ENCODE measurements at regions not wholly inside any gene's neighbourhood (a gene's known extent, or its start where the extent isn't known, plus 50 kb on each side); places are given as distances from the start of the nearest gene placed in this dataset.
A peak's percentile ranks its signal among the peaks of the same experiment; 100 is the strongest.

DNA sequence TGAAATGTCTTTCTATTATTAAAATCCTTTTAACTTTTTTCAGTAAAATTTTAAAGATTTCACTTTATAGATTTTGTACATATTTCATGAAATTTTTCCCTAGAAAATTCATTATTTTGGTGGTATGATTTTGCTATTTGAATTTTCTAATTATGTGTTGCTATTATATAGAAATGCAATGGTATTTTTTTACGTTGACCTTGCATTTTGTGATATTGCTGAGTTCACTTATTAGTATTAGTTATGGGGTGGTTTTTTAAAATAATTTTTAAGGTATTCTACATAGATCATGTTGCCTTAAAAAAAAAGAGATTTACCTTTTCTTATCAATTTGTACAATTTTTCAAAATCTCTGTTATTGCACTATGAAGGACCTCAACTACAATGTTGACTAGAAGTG, 458.3 kb downstream of the TLE1 start:
- no peaks in the 10 kb centered on the region for H3K4me1 Mint-ChIP-seq (ENCODE audit: insufficient read depth, unreplicated experiment)
- BruUV-seq (replicated peaks): no TSS peak
- intact Hi-C loops (cut with micrococcal nuclease): no loop called here
- ChIA-PET CTCF (no interaction called here), POLR2A (no interaction called here)
- DNase-seq (ENCODE audit: unreplicated experiment): no peak
- no peaks in the 10 kb centered on the region for H3K9me3 Mint-ChIP-seq (ENCODE audit: unreplicated experiment)
- no peaks in the 10 kb centered on the region for H3K36me3 Mint-ChIP-seq (ENCODE audit: insufficient read depth, unreplicated experiment)
- H3K4me3 Mint-ChIP-seq (ENCODE audit: unreplicated experiment): no peak overlapping the region
- no peaks in the 10 kb centered on the region for H3K27me3 Mint-ChIP-seq (ENCODE audit: insufficient read depth, unreplicated experiment)
- no peak overlapping the region for H3K27ac Mint-ChIP-seq (ENCODE audit: low read depth, unreplicated experiment)
- TF ChIP-seq, protein P1, sequence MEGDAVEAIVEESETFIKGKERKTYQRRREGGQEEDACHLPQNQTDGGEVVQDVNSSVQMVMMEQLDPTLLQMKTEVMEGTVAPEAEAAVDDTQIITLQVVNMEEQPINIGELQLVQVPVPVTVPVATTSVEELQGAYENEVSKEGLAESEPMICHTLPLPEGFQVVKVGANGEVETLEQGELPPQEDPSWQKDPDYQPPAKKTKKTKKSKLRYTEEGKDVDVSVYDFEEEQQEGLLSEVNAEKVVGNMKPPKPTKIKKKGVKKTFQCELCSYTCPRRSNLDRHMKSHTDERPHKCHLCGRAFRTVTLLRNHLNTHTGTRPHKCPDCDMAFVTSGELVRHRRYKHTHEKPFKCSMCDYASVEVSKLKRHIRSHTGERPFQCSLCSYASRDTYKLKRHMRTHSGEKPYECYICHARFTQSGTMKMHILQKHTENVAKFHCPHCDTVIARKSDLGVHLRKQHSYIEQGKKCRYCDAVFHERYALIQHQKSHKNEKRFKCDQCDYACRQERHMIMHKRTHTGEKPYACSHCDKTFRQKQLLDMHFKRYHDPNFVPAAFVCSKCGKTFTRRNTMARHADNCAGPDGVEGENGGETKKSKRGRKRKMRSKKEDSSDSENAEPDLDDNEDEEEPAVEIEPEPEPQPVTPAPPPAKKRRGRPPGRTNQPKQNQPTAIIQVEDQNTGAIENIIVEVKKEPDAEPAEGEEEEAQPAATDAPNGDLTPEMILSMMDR (IDR thresholded peaks at IDR 0.05; ENCODE audit: unreplicated experiment): no peak

- POLR2A ChIA-PET: interaction anchor here (0.9 to 1.1 kb wide), 2 partner anchors 11 to 112 kb away, joined by 4 read pairs; no protein-coding TSS in a partner anchor
- H3K9me3 Mint-ChIP-seq (ENCODE audit: unreplicated experiment): no peaks in the 10 kb centered on the region
- CTCF ChIA-PET: no interaction called here
- TF ChIP-seq, protein P1 (IDR thresholded peaks at IDR 0.05; ENCODE audit: unreplicated experiment): no peak
- no peak overlapping the region for H3K27ac Mint-ChIP-seq (ENCODE audit: low read depth, unreplicated experiment)
- no TSS peak for BruUV-seq (replicated peaks)
- H3K4me3 Mint-ChIP-seq (ENCODE audit: unreplicated experiment): no peak overlapping the region
- DNase-seq (ENCODE audit: unreplicated experiment): no peak
- H3K27me3 Mint-ChIP-seq (ENCODE audit: insufficient read depth, unreplicated experiment): no peaks in the 10 kb centered on the region
- peaks cover 7% of the 10 kb centered on the region for H3K4me1 Mint-ChIP-seq (ENCODE audit: insufficient read depth, unreplicated experiment)
- no peaks in the 10 kb centered on the region for H3K36me3 Mint-ChIP-seq (ENCODE audit: insufficient read depth, unreplicated experiment)
- intact Hi-C loops (cut with micrococcal nuclease): no loop called here
Measured at GRCh38 chr9:81227507-81228245, 461.7 kb downstream of the TLE1 start.

DNA sequence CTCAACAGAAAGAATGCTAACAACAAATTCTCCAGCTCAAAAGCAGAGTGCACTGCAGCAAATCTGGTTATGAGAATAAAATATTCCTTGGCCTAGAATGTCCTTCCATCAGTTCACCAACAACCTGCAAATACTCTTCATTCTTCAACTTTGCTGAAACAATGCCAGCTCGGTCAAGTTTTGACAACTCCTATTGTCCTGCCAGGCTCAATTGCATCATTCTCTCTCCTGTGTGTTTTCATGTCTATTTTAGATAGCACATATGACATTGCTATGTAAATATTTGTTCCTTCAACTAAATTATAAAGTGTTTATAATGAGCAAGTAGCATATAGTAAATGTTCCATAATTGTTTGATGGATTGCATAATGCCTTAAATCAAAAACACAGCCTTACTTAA, 463.8 kb downstream of the TLE1 start:
- peak; percentile 83 for DNase-seq (ENCODE audit: unreplicated experiment)
- intact Hi-C loops (cut with micrococcal nuclease): no loop called here
- no peaks in the 10 kb centered on the region for H3K36me3 Mint-ChIP-seq (ENCODE audit: insufficient read depth, unreplicated experiment)
- ChIA-PET CTCF (interaction anchor here (0.7 to 1.2 kb wide), 3 partner anchors 9 to 1994 kb away, joined by 3 to 5 read pairs (median 3); no protein-coding TSS in a partner anchor), POLR2A (no interaction called here)
- BruUV-seq (replicated peaks): no TSS peak
- no peaks in the 10 kb centered on the region for H3K9me3 Mint-ChIP-seq (ENCODE audit: unreplicated experiment)
- TF ChIP-seq, protein P1 (IDR thresholded peaks at IDR 0.05; ENCODE audit: unreplicated experiment): no peak
- no peaks in the 10 kb centered on the region for H3K27me3 Mint-ChIP-seq (ENCODE audit: insufficient read depth, unreplicated experiment)
- no peak overlapping the region for H3K4me3 Mint-ChIP-seq (ENCODE audit: unreplicated experiment)
- no peak overlapping the region for H3K27ac Mint-ChIP-seq (ENCODE audit: low read depth, unreplicated experiment)
- peaks cover 7% of the 10 kb centered on the region for H3K4me1 Mint-ChIP-seq (ENCODE audit: insufficient read depth, unreplicated experiment)

DNA sequence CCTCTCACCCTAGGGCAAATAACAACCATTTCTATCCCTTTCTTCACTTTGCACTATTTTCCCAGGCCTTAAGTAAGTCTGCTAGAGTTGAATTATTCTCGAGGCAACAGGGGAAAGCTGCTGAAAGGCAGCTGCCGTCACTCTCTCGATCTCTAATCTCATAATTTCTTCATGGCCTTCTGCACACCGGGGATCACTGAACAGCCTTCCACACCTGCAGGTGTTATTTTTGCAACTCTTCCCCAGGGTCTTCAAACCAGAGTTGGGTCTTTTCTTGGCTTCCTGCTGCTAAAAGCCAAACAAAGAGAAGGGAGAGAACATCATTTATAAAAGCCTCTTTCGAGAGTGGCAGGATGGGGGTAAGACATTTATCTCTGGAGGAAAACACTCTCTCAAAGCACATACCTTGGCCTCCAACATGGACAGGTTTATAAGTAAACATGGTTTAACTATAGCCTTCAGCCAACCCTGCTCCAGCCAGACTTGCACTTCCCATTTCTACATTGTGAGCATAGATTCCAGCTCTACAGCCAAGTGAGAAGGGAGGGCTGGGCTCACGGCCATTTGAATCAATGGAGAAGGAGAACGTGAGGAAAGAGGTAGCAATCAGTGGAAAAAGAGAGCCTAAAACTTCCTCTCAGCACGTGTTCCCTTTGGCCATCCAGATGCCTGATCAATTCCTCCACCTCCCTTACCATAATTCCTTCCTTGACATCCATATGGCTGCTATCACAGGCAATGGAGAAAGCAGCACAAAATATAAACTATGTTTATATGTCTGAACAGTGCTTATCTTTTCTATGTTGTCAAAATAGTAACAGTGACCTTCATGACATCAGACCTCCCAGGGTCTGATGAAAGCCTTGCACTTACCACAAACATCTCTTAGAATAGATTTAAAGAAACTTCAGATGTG, 464.9 kb downstream of the TLE1 start:
- intact Hi-C loops (cut with micrococcal nuclease): no loop called here
- BruUV-seq (replicated peaks): no TSS peak
- no peaks in the 10 kb centered on the region for H3K36me3 Mint-ChIP-seq (ENCODE audit: insufficient read depth, unreplicated experiment)
- H3K27me3 Mint-ChIP-seq (ENCODE audit: insufficient read depth, unreplicated experiment): no peaks in the 10 kb centered on the region
- CTCF ChIA-PET: interaction anchor here (1.1 kb wide), 1 partner anchor 58 kb away, joined by 3 read pairs; no protein-coding TSS in a partner anchor
- no peak overlapping the region for H3K4me3 Mint-ChIP-seq (ENCODE audit: unreplicated experiment)
- TF ChIP-seq, protein P1 (IDR thresholded peaks at IDR 0.05; ENCODE audit: unreplicated experiment): no peak
- DNase-seq (ENCODE audit: unreplicated experiment): no peak
- POLR2A ChIA-PET: no interaction called here
- peaks cover 7% of the 10 kb centered on the region for H3K4me1 Mint-ChIP-seq (ENCODE audit: insufficient read depth, unreplicated experiment)
- H3K27ac Mint-ChIP-seq (ENCODE audit: low read depth, unreplicated experiment): no peak overlapping the region
- no peaks in the 10 kb centered on the region for H3K9me3 Mint-ChIP-seq (ENCODE audit: unreplicated experiment)

All from MCF 10A (cell line).